ENCODE measurements at regions not wholly inside any gene's neighbourhood (a gene's known extent, or its start where the extent isn't known, plus 50 kb on each side); places are given as distances from the start of the nearest gene placed in this dataset.

DNA sequence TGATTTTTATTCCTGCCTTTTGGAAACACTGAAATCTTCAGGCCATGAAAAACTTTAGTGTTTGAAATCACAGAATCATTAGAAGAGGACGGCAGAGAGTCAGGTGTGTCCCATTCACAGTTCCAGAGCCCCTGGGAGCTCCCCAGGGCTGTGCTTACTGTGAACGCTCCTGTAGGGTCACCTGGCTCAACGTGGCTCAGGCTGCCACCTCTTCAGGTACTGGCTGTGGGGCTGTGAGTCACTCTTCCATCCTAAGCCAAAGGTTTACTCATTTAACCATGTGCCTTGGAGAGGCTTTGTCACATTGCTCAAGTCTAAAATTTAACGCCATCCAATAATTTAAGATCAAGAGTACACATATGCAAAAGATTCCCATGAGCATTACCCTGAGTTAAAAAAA is 50.2 kb upstream of the FSTL4 start:
- no peak for DNase-seq (ENCODE audit: low read depth, low spot score)
